GM18907 (cell line): ENCODE measurements at regions not wholly inside any gene's neighbourhood (a gene's known extent, or its start where the extent isn't known, plus 50 kb on each side); places are given as distances from the start of the nearest gene placed in this dataset.
"Not testable (repeated sequence)": the region's sequence is repeated elsewhere in the genome, so short reads cannot be mapped to it uniquely, and the experiment has no call there.

Experiments
- ATAC-seq: cut with Tn5 transposase; IDR thresholded peaks from one replicate; pipeline ENCODE4 v1.9.1; 2021; ENCODE audit warnings: mild to moderate bottlenecking, moderate library complexity; ENCODE audit not compliant: unreplicated experiment

- peak; percentile 54 for ATAC-seq
These were observed 160.9 kb downstream of the SPTSSA start for GRCh38 chr14:34300882-34301734.

GRCh38 chr14:34300330-34300729 lies 161.7 kb downstream of the SPTSSA start:
- ATAC-seq: no peak

GRCh38 chr14:34299360-34299759 lies 162.7 kb downstream of the SPTSSA start:
- ATAC-seq: no peak

DNA sequence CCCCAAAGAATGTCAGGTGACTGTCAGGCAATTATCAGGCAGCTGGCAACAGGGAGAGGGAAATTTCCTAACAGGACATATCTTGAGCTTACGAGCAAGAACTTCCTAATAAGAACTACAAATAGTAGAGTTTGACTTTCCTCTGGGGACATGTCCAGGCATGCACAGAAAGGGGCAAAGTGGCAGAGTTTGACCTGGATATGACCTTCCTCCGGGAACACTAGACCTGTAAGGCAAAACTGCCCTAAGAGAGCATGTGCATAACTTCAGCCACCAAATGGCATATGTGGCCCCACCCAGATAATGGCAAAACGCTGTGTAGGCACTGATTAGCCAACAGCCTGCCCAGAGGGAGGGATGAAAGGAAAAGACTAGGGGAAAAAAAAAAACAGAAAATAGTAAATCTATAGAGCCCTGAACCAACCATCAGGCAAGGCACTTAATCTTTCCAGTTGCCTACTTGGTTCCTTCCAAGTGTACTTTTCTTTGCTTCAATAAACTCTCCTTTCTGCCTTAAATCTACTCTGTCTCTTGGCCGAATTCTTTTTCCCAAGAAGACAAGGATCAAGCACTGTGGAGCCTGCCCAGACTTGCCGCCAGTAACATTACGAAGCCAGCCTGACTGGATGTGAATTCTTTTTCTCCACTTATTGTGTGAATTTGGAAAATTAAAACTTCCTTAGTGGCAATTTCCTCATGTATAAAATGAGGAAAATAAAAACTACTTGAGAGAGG lies 164.1 kb downstream of the SPTSSA start:
- ATAC-seq: no peak

GRCh38 chr14:34283590-34283989 lies 178.4 kb downstream of the SPTSSA start:
- no peak for ATAC-seq

GRCh38 chr14:34277191-34277590 lies 184.8 kb downstream of the SPTSSA start:
- ATAC-seq: peak; percentile 73

- no peak for ATAC-seq
These were observed 186.5 kb downstream of the SPTSSA start for GRCh38 chr14:34275530-34275929.

GRCh38 chr14:34275078-34275477 lies 187.0 kb downstream of the SPTSSA start:
- no peak for ATAC-seq

DNA sequence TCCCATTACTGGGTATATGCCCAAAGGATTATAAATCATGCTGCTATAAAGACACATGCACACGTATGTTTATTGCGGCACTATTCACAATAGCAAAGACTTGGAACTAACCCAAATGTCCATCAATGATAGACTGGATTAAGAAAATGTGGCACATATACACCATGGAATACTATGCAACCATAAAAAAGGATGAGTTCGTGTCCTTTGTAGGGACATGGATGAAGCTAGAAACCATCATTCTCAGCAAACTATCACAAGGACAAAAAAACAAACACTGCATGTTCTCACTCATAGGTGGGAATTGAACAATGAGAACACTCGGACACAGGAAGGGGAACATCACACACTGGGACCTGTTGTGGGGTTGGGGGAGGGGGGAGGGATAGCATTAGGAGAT lies 188.3 kb downstream of the SPTSSA start:
- ATAC-seq: not testable (repeated sequence)

DNA sequence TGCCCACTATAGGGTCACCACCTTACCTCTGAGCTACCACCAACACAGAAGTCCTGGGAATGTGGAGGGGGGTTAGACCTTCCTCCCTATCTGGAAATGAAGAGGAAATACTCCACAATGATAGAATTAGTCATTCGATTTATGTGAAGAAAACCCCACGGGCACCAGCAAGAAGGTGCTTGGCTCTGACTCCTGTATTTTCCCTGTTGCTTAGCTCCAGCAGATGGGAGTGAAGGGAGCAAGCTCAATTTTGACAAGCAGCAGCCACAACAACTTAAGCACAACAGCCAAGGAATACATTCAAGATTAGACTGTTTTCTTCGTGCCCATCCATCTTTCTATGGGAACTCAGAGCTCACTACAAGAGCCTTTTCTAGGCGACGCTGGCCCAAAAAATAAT lies 191.7 kb downstream of the SPTSSA start:
- no peak for ATAC-seq

DNA sequence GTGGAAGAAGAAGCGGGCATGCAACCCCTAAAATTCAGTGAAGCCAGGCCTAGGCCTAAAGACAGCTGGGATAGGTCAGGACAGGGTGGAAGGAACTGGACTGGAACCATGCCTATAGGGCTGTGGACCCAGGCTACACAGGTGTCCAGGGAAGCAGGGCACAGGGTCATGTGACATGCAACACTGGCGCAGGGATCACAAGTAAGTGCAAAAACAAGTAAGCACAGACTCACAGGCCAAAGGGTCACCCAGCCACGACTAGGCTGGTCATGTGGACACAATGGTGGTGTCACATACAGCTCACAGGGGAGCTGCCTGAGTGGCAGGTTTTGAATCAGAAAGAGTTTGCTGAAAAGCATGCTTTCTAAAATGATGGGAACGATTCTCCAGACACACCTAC lies 195.7 kb downstream of the SPTSSA start:
- ATAC-seq: no peak

DNA sequence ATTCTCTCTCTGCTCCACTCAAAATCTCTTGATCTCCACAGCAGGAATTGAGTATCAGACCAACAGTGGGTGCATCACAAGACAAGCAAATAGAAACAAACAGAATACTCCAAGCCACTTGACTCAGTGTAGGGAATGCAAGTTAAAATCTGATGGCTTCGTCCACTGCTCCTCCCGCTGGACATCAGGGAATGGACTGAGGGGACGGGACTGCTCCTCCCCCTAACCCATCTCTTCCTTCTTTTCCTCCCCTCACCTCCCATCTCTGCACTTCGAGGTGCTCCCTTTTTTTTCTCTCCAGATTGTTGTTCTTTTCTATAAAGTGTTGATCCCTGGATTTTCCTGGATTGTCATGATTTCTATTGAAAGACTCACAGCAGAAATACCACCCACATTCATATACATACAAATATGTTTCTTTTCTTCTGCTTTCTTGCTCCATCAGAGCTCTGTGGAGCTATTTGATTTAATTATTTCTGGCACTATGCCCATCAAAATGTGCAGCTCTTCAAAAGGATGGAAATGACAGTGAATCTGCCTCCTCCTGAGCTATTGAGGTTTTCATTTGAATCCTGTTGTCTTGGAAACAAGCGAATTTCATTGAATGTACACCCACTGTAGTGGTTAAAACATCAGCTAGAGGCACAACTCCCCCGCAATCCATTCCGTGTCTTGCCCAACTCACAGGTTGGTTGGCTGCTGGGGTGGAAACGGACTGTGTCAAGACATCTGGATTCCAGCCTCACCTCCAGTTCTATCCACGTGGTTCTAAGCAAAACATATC lies 199.7 kb downstream of the SPTSSA start:
- no peak for ATAC-seq

GRCh38 chr14:34259996-34260395 lies 202.0 kb downstream of the SPTSSA start:
- ATAC-seq: no peak

DNA sequence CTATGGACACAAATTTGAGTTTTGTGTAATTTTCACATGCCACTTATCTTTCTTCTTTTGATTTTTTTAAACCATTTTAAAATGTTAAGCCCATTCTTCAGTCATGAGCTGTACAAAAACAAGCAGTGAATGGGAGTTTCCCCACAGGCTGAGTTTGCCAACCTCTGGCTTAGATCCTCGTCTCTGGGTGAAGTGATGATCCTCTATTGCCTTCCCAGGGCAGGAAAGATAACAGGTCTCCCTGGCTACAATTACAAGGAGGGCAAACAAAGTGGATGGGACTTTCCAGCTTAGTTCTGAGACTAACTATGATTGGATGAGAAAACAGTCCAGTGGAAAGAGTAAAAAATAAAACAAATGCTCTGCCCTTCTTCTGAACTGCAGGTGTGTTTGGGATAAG lies 203.7 kb downstream of the SPTSSA start:
- no peak for ATAC-seq

DNA sequence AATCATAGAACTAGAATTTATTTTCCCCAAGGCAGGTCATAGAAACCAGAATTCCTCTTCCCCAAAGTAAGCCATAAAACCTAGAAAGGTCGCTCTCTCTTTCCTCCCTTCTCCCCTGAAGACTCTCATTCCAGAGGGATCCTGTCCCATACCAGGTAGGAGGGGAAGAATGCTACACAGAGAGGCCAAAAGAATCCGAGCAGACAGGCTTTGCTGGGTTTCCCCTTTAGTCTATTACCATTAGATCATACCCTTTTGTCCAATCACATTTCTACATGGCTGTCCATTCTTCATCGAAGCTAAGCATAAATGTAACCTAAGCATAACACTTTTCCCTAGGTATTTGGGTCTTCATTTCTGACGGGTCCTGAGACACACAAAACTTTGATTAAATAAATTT lies 204.5 kb downstream of the SPTSSA start:
- ATAC-seq: no peak

GRCh38 chr14:34256223-34256622 lies 205.8 kb downstream of the SPTSSA start:
- ATAC-seq: no peak

- ATAC-seq: no peak
These were observed 207.5 kb downstream of the SPTSSA start for GRCh38 chr14:34254571-34254970.

- ATAC-seq: no peak
These were observed 208.0 kb downstream of the SPTSSA start for GRCh38 chr14:34254031-34254430.

DNA sequence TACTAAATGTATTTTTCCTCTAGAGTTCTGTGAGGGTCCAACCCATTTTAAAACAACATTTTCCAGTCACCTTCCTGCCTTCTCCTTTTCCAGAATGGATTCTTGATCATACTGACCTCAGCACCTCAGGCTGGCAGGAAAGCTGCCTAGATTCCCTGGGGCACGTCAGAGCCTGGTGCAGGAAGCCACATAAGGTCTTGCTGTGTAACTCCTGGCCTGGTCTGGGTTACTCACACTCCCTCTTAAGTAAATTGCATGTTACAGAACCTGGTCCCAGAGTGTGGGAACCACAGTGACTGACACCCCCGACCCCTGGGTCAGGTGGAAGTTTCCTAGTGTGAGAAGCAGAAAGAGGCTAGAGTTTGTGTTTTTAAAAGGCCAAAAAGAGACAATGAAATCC lies 209.8 kb downstream of the SPTSSA start:
- no peak for ATAC-seq

- no peak for ATAC-seq
These were observed 210.4 kb downstream of the SPTSSA start for GRCh38 chr14:34251662-34252061.

DNA sequence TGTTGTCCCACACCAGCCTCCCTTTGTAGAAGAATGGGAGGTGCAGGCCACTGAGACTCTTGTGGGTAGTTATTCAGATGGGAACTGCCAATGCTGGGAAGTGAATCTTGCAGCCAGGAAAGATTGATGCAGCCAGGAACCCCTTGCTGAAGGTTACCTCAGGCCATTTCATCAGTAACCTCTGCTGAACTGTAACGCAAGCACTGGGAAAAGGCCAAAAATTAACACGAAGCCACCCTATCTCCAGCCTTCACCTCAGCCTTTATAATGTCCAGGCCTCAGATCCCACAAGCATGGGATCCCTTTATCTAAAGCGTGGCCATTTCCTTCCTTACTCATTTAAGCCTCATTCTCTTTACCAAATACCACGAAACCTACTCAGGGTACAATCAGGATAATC lies 211.1 kb downstream of the SPTSSA start:
- ATAC-seq: no peak
